ENCODE measurements at regions not wholly inside any gene's neighbourhood (a gene's known extent, or its start where the extent isn't known, plus 50 kb on each side); places are given as distances from the start of the nearest gene placed in this dataset.
"Not testable (repeated sequence)": the region's sequence is repeated elsewhere in the genome, so short reads cannot be mapped to it uniquely, and the experiment has no call there.

DNA sequence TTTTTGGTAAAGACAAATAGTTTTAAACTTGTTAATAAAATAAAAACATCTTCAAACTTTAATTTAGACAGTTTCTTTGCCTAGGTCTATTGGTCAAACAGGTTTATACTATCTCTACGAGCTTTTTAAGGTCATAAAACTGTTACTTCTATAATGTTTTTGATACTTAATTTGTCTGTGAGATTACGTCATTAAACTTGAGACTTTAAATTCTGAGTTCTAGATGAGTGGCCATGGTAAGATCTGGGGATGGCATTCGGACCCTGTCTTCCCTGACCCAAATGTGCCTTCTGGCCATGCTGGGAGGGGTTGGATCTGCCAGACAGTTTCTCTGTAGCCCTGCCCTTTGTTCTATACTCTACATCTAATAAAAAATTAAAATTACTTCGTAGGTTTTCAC lies 497.8 kb downstream of the TMEM135 start:
- DNase-seq: no peak

DNA sequence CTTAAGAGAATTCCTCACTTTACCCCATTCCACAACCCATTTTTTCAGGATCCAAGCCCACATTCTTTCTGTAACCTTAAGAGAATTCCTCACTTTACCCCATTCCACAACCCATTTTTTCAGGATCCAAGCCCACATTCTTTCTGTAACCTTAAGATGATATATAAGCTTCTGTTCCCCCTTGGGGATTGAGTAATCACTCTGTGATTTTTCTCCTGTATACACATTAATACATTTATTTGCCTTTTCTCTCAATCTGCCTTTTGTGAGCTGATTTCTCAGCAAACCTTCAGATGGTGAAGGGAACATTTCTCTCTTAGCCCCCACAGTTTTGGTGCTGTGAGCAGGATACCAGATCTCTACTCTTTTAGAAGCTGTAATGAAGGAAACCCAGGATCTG lies 494.1 kb downstream of the TMEM135 start:
- not testable (repeated sequence) for DNase-seq

DNA sequence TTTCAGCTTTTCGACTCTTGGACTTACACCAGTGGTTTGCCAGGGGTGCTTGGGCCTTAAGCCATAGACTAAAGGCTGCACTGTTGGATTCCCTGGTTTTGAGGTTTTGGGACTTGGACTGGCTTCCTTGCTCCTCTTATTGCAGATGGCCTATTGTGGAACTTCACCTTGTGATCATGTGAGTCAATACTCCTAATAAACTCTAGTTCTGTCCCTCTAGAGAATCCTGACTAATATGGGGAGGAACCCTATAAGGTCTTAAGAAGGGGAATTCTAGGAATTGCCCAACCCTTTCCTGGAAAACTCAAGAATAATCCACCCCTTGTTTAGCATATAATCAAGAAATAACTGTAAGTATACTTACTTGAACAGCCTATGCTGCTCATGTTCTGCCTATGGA lies 491.8 kb downstream of the TMEM135 start:
- no peak for DNase-seq

DNA sequence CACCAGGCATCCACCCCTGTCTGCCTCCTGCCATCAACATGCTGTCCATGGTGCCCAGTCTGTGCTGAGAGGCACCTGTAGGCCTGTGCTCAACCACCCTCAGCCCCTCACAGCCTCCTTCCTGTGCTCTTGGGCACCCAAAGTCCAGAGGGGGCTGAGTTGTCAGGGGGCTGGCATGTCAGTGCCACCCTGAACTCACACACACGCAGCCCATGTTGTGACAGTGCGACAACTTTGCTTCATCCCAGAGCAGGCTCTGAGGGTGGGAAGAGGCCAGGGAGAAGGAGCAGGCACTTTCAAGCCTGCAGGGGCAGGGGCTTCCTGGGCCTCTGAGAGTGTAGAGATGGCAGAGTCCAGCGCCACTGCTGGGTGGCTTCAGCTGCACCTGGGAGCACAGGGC lies 491.0 kb downstream of the TMEM135 start:
- no peak for DNase-seq

DNA sequence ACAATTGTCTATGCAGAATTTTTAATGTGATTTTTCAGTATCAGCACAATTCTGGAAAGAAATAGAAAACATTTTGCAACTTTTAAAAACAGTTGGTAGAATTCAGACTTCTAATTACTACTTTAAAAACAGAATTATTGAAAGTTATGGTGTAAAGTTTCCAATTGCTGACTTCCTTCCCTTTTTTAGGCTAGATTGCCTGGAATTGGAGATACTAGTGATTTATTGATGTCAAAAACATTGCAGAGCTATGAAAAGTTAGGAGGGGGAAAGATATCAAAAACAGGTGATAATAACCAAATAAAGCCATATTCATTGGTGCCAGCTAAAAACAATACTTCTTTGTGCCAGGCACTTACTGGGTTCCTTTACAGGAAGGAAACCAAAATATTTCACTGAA lies 485.5 kb downstream of the TMEM135 start:
- no peak for DNase-seq

DNA sequence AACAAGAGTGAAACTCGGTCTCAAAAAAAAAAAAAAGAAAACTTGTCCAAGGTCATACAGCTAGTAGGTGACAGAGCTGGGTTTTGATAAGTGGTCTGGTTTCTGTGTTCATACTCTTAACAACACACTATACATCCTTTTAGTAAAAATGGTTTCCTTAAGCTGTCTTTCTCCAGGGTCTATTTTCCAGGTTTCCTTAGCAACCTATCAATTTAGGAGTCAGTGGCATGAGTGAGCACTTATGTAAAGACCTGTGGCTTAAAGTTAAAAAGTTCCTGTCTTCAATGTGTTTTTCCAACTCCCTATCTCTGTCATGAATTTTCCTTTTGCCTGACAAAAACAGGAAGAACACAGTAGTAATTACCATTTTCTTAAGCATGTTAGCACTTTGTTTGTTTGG lies 480.5 kb downstream of the TMEM135 start:
- no peak for DNase-seq

DNA sequence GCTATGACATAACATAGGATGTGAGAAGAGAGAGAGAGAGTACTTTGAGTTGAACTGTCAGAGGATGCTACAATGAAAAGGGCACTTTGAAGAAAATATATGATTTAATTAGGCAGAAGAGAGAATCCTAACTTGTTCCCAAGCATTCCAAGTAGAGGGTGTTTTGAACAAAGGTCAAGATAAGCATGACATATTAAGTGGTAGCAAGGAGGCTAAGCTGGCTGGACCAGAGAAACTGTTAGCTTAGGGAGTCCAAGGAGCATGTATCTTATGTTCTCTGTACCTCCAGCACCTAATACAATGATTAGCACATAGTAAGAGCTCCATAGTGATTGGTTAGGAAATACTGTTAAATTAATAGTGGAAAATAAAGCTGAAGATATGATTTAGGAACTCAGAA lies 479.6 kb downstream of the TMEM135 start:
- no peak for DNase-seq

DNA sequence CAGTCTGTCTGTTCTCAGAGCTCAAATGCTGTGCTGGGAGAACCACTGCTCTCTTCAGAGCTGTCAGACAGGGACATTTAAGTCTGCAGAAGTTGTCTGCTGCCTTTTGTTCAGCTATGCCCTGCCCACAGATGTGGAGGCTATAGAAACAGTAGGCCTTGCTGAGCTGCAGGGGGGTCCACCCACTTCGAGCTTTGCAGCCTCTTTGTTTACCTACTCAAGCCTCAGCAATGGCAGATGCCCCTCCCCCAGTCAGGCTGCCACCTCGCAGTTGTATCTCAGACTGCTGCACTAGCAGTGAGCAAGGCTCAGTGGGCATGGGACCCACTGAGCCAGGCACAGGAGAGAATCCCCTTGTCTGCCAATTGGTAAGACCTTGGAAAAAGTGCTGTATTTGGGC lies 470.0 kb downstream of the TMEM135 start:
- DNase-seq: not testable (repeated sequence)

DNA sequence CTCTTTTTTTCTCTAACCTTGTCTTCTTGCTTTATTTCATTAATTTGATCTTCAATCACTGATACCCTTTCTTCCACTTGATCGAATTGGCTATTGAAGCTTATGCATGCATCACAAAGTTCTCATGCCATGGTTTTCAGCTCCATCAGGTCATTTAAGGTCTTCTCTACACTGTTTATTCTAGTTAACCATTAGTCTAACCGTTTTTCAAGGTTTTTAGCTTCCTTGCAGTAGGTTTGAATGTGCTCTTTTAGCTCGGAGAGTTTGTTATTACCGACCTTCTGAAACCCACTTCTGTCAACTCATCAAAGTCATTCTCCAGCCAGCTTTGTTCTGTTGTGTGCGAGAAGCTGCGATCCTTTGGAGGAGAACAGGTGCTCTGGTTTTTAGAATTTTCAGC lies 469.2 kb downstream of the TMEM135 start:
- DNase-seq: not testable (repeated sequence)

DNA sequence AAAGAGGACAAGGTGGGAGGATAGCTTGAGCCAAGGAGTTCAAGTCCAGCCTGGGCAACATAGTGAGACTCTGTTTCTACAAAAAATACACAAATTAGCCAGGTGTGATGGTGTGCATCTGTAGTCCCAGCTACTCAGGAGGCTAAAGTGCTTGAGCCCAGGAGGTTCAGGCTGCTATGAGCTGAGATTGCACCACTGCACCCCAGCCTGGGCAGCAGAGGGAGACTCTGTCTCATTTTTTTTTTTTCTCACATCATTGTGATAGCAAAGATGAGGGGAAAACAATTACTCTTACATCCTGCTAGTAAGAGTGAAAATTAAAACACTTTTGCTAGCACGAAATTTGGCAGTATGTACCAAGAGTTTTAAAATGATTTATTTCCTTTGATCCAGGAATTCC lies 463.7 kb downstream of the TMEM135 start:
- no peak for DNase-seq

DNA sequence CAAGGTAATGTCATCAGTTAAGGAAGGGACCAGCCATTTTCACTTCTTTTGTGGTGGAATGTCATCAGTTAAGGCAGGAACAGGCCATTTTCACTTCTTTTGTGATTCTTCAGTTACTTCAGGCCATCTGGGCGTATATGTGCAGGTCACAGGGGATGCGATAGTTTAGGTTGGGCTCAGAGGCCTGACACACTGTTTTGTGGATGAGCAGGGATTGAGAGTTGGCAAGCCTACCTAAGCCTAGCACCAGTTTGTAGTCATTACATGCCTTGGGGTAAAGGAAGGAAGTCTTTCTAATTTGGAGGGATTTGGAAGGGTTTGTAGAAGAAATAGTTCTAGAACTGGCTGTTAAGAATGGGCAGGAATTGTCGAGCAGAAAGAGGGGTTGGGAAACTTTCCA lies 457.2 kb downstream of the TMEM135 start:
- DNase-seq: not testable (repeated sequence)

DNA sequence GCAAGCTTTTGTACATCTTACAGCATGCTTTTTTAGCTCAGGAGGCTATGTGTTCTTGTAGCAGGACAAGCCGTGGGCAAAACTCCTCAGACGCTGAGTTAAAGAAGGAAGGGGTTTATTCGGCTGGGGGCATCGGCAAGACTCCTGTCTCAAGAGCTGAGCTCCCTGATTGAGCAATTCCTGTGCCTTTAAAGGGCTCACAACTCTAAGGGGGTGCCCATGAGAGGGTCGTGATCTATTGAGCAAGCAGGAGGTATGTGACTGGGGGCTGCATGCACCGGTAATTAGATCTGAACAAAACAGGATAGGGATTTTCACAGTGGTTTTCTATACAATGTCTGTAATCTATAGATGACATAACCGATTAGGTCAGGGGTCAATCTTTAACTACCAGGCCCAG lies 456.3 kb downstream of the TMEM135 start:
- DNase-seq: not testable (repeated sequence)

DNA sequence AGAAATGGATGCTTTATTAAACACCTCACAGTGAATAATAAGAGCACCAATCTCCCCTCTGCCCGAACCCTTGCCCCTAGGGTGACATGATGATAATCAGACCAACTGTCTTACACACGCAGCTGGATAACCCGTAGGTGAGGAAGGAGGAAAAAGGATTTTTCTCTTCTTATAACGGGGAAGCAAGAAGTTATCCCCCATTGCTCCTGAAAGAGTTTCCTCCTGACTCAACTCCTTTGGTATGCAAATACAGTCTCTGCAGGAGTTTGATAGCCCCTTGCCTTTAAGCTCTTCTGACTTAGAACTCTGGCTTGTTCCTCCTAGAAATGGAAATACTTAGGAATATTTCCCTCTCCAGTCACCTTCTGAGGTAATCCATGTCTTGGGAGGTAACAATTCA lies 455.8 kb downstream of the TMEM135 start:
- no peak for DNase-seq

DNA sequence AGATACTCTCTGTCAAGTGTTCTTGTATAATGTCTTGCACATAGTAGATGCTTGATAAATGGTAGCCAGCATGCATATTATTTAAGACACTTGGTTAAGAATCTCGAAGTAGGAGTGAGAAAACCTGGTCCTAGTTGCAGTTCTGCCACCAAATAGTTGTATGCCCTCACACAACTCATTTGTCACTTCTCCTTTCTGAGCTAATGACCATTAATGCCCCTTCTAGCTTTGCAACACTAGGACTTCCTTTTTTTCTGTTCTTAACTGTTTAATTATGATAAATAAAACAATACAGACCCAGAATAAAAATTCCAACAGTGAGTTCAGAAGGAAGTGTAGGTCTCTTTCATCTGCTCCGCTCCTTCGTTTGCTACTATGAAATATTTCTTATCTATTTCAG lies 453.6 kb downstream of the TMEM135 start:
- no peak for DNase-seq

DNA sequence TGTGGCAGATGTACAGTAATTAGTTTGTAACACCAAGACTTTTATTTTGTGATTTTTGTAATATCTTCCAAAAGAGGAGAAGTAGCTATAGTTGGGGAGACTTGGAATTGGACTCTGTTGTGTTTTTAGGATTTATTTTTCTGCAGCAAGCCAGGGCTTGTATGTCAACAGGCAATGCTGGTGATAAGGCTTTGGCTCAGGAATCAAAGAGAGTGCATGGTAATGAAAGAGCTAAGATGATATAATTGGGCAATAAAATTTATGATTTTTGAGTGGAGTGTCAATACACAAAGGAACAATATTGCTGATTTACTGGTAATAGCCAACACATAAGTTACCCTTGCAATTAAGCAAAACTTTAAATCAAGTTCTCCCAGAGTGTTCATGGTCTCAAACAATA lies 452.9 kb downstream of the TMEM135 start:
- DNase-seq: no peak

DNA sequence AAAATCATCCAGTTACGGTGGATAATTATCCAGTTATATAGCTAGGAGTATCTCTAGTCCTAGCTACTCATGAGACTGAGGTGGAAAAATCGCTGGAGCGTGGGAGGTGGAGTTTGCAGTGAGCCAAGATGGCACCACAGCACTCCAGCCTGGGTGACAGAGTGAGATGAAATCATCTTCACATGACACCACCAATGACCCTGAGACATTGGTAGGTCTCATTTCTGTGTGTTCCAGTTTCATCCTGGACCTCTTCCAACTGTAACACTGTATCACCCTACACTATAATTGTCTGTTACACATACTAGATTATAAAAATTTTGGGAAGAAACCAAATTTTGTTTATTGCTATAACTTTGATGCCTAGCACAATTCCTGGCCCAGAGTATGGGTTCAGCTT lies 446.8 kb downstream of the TMEM135 start:
- no peak for DNase-seq

DNA sequence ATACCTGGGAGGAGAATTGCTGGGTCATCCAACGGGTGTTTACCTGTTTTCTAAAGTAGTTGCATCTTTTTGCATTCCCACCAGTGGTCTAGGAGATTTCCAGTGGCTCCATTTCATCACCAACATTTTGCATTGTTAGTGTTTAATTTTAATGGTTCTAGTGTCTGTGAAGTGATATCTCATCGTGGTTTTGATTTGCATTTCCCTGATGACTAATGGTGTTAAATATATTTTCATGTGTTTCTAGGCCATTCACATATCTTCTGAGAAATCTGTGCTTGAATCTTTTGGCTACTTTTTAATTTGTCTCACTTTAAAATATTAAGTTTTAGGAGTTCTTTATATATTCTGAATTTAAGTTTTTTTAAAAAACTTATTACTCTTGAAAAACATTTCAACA lies 439.6 kb downstream of the TMEM135 start:
- no peak for DNase-seq

DNA sequence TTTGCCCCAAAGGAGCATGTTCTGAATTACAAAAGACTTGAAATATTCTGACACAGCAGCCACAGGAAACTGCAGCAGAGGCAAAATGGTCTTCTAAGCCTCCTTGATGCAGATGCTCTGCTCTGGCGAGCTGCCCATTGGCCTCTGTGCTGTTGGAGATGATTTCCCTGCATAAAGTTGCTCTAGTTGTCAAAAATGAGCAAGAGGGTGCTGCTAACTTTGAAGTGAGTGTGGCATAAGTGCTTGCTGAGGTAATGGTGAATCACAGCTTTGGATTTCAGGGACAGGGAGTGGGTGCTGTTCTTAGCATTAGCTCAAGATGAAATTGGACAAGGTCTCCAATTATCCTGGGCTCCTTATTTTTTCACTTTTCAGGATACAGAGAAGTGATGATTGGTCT lies 435.4 kb downstream of the TMEM135 start:
- DNase-seq: no peak

DNA sequence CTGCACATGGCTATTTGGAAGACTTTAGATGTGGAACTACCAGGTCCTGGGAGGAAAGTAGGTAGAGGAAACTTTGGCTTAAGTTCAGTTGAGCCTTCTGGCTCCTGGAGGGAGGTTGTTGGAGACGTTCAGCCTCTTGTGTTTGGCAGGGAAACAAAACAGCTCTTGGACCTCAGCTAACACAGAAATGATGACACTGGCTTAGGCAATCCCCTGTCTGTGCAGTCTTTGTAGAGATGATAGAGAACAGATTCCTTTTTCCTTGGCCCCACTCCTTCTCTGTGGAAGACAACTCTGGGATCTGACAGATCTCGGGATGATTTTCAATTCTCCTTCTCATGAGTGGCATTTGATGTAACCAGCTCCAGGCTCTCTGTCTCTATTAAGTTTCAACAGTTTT lies 428.5 kb downstream of the TMEM135 start:
- no peak for DNase-seq

DNA sequence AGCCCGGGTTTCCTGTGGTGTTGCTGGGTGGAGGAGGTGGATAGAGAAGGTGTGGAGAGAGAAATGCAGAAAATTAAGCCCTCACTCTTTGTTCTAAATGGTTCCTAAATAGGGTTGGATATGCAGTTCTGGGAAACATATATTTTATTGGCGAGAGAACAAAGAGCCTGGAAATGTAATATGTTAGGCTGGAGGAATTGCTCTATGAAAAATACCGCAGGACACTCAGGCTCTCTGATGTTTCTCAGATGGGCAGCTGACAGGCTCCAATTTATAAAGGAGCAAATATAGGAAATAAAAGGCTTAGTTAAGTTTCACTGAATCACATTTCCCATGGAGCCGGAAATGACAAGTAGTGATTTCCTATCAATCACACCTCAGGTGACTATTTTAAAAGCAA lies 428.0 kb downstream of the TMEM135 start:
- DNase-seq: no peak

DNA sequence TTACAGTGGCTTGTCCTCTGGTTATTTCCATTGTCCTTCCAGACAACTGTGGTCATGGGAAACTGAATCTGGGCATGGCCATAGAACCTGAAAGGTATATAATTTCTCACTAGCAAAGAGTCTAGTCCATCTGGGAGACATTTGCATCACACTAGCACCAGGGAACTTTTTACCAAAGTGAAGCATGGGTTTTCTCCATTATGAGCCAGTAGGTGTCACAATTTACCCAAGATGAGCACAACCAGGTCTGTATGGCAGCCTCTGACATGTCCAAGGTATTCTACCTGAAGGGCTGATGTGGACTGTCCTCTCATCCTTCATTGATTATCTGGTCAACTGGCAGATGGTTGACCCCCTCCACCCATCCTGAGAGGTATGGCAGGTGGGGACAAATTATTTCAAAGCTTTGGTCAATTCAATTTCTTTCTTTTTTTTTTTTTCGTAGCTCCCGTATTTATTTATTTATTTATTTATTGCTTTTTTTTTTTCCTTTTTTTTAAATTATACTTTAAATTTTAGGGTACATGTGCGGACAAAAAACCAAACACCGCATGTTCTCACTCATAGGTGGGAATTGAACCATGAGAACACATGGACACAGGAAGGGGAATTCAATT lies 425.9 kb downstream of the TMEM135 start:
- no peak for DNase-seq

DNA sequence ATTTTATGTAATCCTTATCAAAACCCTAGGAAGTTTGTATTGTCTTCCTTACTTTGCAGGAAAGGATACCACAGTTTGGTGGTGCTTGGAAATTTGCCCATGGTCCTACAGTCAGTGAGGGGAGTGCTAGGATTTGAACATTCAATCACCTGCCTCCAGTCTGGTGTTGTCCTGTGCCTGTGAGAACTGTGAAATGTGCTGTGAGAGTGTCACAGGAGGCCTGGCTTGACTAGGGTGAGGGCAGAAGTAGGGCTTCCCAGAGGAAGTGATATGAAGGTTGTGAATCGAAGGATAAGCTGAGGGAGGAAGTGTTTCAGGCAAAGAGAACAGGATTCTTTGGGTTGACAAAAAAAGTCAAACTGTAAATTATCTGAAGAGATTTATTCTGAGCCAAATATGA lies 424.4 kb downstream of the TMEM135 start:
- no peak for DNase-seq

DNA sequence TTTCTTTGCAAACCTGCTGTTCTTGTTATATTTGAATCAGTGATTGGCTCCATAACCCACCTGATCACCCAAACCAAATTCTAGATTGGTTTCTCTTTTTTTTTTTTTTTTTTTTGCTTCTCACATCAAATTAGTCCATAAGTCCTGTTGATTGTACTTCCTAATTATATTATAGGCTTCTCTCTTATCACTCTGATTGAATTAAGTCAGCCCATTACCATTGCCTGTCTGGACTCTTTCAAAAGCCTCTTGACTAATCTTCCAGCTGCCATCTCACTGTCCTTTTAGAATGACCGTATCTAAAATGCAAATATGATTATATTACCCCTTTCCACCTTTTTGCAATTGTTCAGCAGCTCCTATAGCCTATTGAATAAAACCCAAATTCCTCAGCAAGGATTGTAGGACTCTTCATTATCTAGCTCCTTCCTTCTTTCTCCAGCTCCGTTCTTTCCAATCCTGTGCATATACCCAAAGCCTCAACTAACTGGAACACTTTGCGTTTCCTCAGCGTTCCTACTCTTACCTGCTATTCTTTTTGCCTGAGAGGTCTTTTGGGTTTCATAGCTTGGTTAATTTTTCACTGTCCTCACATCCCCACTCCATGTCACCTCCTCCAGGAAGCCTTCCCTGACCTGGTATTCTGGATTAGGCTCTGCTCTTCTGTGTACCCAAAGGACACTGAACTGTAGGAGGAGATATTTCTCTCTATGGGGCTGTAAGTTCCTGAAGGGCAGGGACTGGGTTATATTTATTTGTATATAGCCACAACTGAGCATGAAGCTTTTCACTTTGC lies 423.3 kb downstream of the TMEM135 start:
- DNase-seq: no peak

DNA sequence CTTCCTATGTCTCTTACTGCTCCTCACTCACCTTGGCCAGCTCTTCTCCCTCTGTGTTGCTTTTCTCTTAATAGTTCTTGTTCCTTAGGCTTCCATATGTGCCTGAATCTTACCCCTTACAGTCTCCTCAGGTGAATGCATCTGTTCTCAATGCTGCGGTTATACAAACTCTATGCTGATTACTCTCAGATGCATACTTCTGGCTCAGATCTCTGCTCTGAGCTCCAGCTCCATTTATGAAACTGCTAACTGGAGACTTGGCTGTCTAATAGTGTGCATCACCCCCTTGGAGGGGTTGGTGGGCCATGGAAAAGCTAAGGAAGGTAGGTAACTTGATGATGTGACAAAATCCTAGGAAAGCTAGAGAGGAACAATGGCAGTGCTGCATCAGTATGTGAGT lies 422.5 kb downstream of the TMEM135 start:
- DNase-seq: no peak

DNA sequence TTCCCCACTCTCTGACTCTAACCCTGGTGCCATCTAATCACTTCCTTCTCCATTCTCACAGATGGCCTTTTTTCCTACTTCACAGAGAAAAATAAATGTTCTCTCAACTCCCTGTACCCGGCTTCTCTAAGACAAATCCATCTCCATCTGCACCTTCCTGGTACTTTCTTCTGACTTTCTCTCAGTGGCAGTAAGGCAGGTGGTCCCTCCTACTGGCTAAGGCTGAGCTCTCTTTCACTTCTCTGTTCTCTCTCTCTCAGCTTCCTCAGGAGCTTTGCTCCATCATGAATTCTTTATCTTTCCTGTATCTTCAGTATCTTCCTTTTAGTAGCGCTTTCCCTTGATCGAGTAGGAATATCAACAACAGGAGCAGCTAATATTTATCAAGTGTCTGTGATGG lies 421.6 kb downstream of the TMEM135 start:
- no peak for DNase-seq
